ENCODE measurements at regions not wholly inside any gene's neighbourhood (a gene's known extent, or its start where the extent isn't known, plus 50 kb on each side); places are given as distances from the start of the nearest gene placed in this dataset.
"Not testable (repeated sequence)": the region's sequence is repeated elsewhere in the genome, so short reads cannot be mapped to it uniquely, and the experiment has no call there.

- Histone ChIP-seq H3K9me3 (ENCODE audit: severe bottlenecking) (no peaks in the 10 kb centered on the region), H3K36me3 (no peaks in the 10 kb centered on the region), H3K27ac (no peak overlapping the region), H3K4me3 (ENCODE audit: low read depth, low read length) (no peak overlapping the region), H3K27me3 (ENCODE audit: insufficient read depth, low read depth, severe bottlenecking) (peaks cover 32% of the 10 kb centered on the region)
- no peak for TF ChIP-seq CTCF (IDR thresholded peaks at IDR 0.05; ENCODE audit: low read depth, low read length)
- no peak for DNase-seq
These were observed 698.6 kb downstream of the LTN1 start for GRCh38 chr21:28294051-28294450.

GRCh38 chr21:28283641-28284490 lies 708.8 kb downstream of the LTN1 start:
- Histone ChIP-seq H3K36me3 (no peaks in the 10 kb centered on the region), H3K27me3 (ENCODE audit: insufficient read depth, low read depth, severe bottlenecking) (peaks cover 43% of the 10 kb centered on the region), H3K4me3 (ENCODE audit: low read depth, low read length) (no peak overlapping the region), H3K27ac (no peak overlapping the region), H3K9me3 (ENCODE audit: severe bottlenecking) (peaks cover 5% of the 10 kb centered on the region)
- TF ChIP-seq CTCF (IDR thresholded peaks at IDR 0.05; ENCODE audit: low read depth, low read length): no peak
- DNase-seq: no peak

GRCh38 chr21:28282833-28283232 lies 709.8 kb downstream of the LTN1 start:
- peaks cover 5% of the 10 kb centered on the region for H3K9me3 ChIP-seq (ENCODE audit: severe bottlenecking)
- H3K27me3 ChIP-seq (ENCODE audit: insufficient read depth, low read depth, severe bottlenecking): peaks cover 45% of the 10 kb centered on the region
- H3K4me3 ChIP-seq (ENCODE audit: low read depth, low read length): no peak overlapping the region
- no peak for TF ChIP-seq CTCF (IDR thresholded peaks at IDR 0.05; ENCODE audit: low read depth, low read length)
- DNase-seq: no peak
- H3K36me3 ChIP-seq: no peaks in the 10 kb centered on the region
- H3K27ac ChIP-seq: no peak overlapping the region

GRCh38 chr21:28281357-28281756 lies 711.3 kb downstream of the LTN1 start:
- H3K27ac ChIP-seq; H3K36me3 ChIP-seq; H3K4me3 ChIP-seq (ENCODE audit: low read depth, low read length); H3K9me3 ChIP-seq (ENCODE audit: severe bottlenecking); DNase-seq: not testable (repeated sequence)
- peaks cover 54% of the 10 kb centered on the region for H3K27me3 ChIP-seq (ENCODE audit: insufficient read depth, low read depth, severe bottlenecking)

GRCh38 chr21:28280611-28281010 lies 712.1 kb downstream of the LTN1 start:
- no peak for TF ChIP-seq CTCF (IDR thresholded peaks at IDR 0.05; ENCODE audit: low read depth, low read length)
- peaks cover 5% of the 10 kb centered on the region for H3K9me3 ChIP-seq (ENCODE audit: severe bottlenecking)
- H3K27ac ChIP-seq: no peak overlapping the region
- no peaks in the 10 kb centered on the region for H3K36me3 ChIP-seq
- DNase-seq: no peak
- H3K4me3 ChIP-seq (ENCODE audit: low read depth, low read length): no peak overlapping the region
- H3K27me3 ChIP-seq (ENCODE audit: insufficient read depth, low read depth, severe bottlenecking): peaks cover 52% of the 10 kb centered on the region

- TF ChIP-seq CTCF (IDR thresholded peaks at IDR 0.05; ENCODE audit: low read depth, low read length): no peak
- no peak for DNase-seq
- H3K27me3 ChIP-seq (ENCODE audit: insufficient read depth, low read depth, severe bottlenecking): peaks cover 60% of the 10 kb centered on the region
- no peak overlapping the region for H3K27ac ChIP-seq
- H3K36me3 ChIP-seq: no peaks in the 10 kb centered on the region
- H3K4me3 ChIP-seq (ENCODE audit: low read depth, low read length): no peak overlapping the region
- peaks cover 5% of the 10 kb centered on the region for H3K9me3 ChIP-seq (ENCODE audit: severe bottlenecking)
These were observed 715.4 kb downstream of the LTN1 start for GRCh38 chr21:28277324-28277723.
